ENCODE measurements at regions not wholly inside any gene's neighbourhood (a gene's known extent, or its start where the extent isn't known, plus 50 kb on each side); places are given as distances from the start of the nearest gene placed in this dataset.

DNA sequence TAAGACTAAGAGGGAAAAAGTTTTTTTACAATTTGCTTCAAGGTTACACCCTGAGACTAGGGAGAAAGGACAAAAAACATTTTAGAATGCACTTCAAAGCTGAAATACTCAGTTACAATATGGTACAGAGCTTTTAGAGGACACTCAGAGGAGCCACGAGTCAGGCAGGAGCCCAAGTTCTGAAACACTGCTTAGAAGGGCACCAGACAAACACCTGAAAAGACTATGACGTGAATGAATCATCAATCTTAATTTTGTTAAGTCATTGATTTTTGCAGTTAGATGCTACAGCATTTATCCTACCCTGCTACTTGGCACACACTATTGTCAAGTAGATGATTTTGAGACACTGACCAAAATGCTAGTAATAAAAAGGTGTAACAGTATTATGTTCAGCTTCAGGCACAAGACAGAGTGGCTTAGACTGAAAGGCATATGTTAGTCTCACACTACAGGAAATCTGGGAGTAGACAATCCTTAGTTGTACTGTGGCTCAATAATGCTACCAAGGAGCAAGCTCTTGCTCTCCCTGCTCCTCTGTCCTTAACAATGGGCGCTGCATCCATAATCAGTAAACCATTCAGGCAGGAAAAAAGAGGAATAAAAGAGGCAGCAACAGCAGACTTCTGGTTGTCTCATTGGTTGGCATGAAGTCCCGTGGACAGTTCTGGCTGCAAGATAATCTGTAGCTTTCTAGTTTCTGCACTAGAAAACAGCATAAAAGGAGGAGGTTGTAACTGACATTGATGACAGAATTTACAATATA is 151.8 kb downstream of the ABCA8 start:
- H3K36me3 ChIP-seq (ENCODE audit: control insufficient read depth, insufficient read depth, low read length): no peaks in the 10 kb centered on the region
- H3K4me3 ChIP-seq (ENCODE audit: low read depth, low read length): no peak overlapping the region
- no peak for DNase-seq (ENCODE audit: low read depth)
- H3K27me3 ChIP-seq (ENCODE audit: control insufficient read depth, insufficient read depth, low read length): no peaks in the 10 kb centered on the region
- TF ChIP-seq, protein P1, sequence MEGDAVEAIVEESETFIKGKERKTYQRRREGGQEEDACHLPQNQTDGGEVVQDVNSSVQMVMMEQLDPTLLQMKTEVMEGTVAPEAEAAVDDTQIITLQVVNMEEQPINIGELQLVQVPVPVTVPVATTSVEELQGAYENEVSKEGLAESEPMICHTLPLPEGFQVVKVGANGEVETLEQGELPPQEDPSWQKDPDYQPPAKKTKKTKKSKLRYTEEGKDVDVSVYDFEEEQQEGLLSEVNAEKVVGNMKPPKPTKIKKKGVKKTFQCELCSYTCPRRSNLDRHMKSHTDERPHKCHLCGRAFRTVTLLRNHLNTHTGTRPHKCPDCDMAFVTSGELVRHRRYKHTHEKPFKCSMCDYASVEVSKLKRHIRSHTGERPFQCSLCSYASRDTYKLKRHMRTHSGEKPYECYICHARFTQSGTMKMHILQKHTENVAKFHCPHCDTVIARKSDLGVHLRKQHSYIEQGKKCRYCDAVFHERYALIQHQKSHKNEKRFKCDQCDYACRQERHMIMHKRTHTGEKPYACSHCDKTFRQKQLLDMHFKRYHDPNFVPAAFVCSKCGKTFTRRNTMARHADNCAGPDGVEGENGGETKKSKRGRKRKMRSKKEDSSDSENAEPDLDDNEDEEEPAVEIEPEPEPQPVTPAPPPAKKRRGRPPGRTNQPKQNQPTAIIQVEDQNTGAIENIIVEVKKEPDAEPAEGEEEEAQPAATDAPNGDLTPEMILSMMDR (IDR thresholded peaks at IDR 0.05; ENCODE audit: insufficient read depth, low read length, poor library complexity, severe bottlenecking): no peak

DNA sequence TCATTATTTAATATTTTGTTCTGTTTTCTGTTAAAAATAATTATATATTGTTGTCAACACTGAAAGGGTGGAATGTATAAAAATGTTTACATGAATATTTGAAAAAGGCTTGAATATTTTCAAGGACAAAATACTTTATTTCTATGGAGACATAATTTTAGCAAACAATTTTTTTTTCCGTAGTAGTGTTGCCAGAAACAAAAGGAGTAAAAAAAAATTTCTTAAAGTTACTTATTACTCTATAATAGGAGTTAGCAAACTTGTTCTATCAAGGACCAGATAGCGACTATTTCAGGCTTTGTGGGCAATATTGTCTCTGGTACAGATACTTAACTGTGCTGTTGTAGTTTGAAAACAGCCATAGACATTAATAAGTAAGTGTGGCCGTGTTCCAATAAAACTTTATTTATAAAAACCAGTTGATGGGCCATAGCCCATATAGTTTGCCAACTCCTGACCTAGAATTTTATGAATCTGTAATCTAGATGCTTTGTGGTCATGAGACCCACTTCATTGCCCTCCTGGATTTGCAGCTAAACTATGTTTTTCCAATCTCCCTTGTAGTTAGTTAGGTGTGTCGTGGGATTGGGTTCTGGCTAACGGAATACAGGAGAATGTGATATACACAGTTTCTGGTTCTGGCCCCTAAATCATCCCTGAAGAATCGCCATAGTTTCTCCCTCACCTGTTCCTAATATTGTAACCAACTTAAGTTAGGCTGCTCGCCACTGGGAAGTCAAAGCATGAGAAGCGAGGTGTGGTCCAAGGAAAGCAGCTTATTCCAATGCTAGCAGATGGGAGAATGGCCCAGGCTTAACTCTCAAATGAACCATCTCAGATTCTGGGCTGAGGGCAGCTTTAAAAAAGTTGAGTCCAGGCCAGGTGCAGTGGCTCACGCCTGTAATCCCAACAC is 153.6 kb downstream of the ABCA8 start:
- no peaks in the 10 kb centered on the region for H3K27me3 ChIP-seq (ENCODE audit: control insufficient read depth, insufficient read depth, low read length)
- no peak overlapping the region for H3K4me3 ChIP-seq (ENCODE audit: low read depth, low read length)
- DNase-seq (ENCODE audit: low read depth): no peak
- TF ChIP-seq, protein P1 (IDR thresholded peaks at IDR 0.05; ENCODE audit: insufficient read depth, low read length, poor library complexity, severe bottlenecking): no peak
- no peaks in the 10 kb centered on the region for H3K36me3 ChIP-seq (ENCODE audit: control insufficient read depth, insufficient read depth, low read length)

DNA sequence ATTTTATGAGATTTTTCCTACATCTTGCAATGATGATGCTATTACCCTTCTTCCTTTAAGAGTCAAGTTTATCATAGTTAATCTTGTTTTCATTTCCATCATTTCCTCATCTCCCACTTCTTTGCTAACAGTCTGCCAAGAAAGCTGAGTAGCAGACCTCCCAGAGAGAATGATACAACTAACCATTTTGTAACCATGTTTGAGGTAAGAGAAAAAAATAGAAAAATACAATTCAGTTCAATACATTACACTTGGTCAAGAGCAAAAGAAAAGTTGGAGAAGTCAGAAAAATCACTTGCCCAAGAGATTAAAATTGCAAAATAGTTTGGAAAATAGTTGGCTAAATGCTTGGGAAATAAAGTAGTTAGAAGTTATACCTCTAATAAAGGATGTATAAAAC is 154.4 kb downstream of the ABCA8 start:
- Histone ChIP-seq H3K4me3 (ENCODE audit: low read depth, low read length) (no peak overlapping the region), H3K36me3 (ENCODE audit: control insufficient read depth, insufficient read depth, low read length) (no peaks in the 10 kb centered on the region), H3K27me3 (ENCODE audit: control insufficient read depth, insufficient read depth, low read length) (no peaks in the 10 kb centered on the region)
- TF ChIP-seq, protein P1 (IDR thresholded peaks at IDR 0.05; ENCODE audit: insufficient read depth, low read length, poor library complexity, severe bottlenecking): no peak
- DNase-seq (ENCODE audit: low read depth): no peak

DNA sequence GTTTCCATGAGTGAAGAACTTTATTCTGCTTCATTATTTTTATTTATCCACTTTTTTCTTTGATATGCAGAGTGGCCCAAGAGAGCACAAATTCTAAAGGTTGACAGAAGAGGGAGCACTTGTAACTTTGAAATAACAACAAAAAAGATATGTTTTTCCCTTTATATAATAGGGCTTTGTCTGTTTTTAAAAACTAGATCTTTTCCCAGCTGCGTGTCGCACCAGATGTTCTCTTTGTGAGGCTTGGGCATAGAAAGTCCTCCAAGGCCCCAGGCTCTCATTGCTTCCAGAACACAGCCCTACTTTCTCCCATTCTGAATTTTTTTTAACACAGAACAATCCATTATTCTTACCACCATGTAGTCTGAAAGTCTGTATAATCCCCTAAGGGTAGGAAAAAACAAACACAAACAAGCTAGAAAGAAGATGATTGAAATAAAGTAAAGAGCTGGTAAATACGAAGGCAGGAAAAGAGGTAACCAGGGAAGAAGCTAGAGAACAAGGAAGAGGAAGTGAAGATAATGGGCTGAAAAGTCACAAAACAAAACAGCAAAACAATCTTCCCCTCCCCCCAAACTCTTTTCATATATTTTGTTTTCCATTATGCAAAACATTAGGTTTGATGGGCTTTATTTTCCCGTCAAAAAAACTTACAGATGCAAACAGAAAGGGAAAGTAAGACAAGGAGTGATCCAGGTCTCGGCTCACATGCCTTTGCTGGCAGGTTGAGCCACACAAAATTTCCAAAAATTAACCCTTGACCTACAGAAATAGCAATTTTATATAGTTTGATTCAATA is 160.4 kb downstream of the ABCA8 start:
- Histone ChIP-seq H3K27me3 (ENCODE audit: control insufficient read depth, insufficient read depth, low read length) (no peaks in the 10 kb centered on the region), H3K4me3 (ENCODE audit: low read depth, low read length) (no peak overlapping the region), H3K36me3 (ENCODE audit: control insufficient read depth, insufficient read depth, low read length) (no peaks in the 10 kb centered on the region)
- TF ChIP-seq, protein P1 (IDR thresholded peaks at IDR 0.05; ENCODE audit: insufficient read depth, low read length, poor library complexity, severe bottlenecking): no peak
- no peak for DNase-seq (ENCODE audit: low read depth)

DNA sequence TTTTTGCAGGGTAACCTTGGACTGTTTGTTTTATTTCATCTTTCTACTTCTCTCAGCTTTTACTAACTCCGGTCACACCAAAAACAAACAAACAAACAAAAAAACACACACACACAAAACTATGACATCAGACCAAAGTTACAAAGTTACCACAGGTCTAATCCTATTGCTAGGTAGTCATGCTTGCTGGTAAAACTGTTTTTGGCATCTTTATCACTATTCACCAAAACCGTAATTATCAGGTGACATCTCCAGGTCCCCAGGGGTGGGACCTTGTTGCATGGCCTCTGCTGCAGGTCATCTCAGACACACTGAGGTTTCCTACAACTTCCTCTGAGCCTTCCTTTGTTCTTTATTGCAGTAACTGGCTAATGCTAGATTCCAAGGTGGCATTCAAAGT is 162.3 kb downstream of the ABCA8 start:
- no peak overlapping the region for H3K4me3 ChIP-seq (ENCODE audit: low read depth, low read length)
- TF ChIP-seq, protein P1 (IDR thresholded peaks at IDR 0.05; ENCODE audit: insufficient read depth, low read length, poor library complexity, severe bottlenecking): no peak
- H3K27me3 ChIP-seq (ENCODE audit: control insufficient read depth, insufficient read depth, low read length): no peaks in the 10 kb centered on the region
- DNase-seq (ENCODE audit: low read depth): no peak
- H3K36me3 ChIP-seq (ENCODE audit: control insufficient read depth, insufficient read depth, low read length): no peaks in the 10 kb centered on the region

Data from kidney epithelial cell (primary cell).